Gastrocnemius medialis (tissue), 4 donors: ENCODE measurements at regions not wholly inside any gene's neighbourhood (a gene's known extent, or its start where the extent isn't known, plus 50 kb on each side); places are given as distances from the start of the nearest gene placed in this dataset.

Experiments used
- POLR2A ChIP-seq, 2 donors: fragments of 450-650 bp; IDR thresholded peaks; one replicate each; pipeline ENCODE4 v1.6.1; 2017; ENCODE audit warnings: antibody characterized with exemption in 2 of 2, mild to moderate bottlenecking in 2 of 2, moderate library complexity in 2 of 2
- TF ChIP-seq, protein P1 (sequence below), 5 experiments: fragments of 450-650 bp in 3 of 5; fragments of 200-600 bp in 2 of 5; sonication (generic) in 2 of 5; IDR thresholded peaks in 4 of 5; conservative IDR thresholded peaks in 1 of 5; 1 replicate in 4 of 5; 2 replicates in 1 of 5; pipeline ENCODE4 v1.5.1; 2016 to 2019; ENCODE audit warnings: antibody characterized with exemption in 5 of 5, mild to moderate bottlenecking in 3 of 5, moderate library complexity in 3 of 5

DNA sequence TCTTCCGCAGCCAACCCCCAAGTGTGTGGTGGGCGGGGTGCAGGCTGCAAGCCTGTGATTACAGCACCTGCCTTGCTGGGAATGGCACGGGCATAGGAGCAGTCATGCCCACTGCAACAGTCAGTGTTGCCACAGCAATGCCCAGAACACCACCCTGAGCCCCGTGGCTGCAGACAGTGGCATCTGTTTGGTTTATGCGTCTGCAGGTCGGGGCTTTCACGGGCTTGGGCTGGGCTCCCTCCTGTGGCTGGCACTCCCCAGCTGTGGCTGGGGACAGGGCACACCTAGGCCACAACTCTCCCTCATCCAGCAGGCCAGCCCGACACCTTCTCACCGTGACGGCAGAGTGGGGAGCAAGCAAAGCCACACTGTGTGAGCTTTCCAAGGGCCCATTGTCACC is 115.3 kb upstream of the C1QTNF9B start:
- TF ChIP-seq, protein P1, sequence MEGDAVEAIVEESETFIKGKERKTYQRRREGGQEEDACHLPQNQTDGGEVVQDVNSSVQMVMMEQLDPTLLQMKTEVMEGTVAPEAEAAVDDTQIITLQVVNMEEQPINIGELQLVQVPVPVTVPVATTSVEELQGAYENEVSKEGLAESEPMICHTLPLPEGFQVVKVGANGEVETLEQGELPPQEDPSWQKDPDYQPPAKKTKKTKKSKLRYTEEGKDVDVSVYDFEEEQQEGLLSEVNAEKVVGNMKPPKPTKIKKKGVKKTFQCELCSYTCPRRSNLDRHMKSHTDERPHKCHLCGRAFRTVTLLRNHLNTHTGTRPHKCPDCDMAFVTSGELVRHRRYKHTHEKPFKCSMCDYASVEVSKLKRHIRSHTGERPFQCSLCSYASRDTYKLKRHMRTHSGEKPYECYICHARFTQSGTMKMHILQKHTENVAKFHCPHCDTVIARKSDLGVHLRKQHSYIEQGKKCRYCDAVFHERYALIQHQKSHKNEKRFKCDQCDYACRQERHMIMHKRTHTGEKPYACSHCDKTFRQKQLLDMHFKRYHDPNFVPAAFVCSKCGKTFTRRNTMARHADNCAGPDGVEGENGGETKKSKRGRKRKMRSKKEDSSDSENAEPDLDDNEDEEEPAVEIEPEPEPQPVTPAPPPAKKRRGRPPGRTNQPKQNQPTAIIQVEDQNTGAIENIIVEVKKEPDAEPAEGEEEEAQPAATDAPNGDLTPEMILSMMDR (IDR thresholded peaks at IDR 0.05 in 4 of 5, conservative IDR thresholded peaks at IDR 0.05 in 1 of 5) = no peak
- no peak for TF ChIP-seq POLR2A (IDR thresholded peaks at IDR 0.05)
